Sigmoid colon (tissue), 6 donors: ENCODE measurements at regions not wholly inside any gene's neighbourhood (a gene's known extent, or its start where the extent isn't known, plus 50 kb on each side); places are given as distances from the start of the nearest gene placed in this dataset.

Experiments used
- DNase-seq: peaks from one replicate; pipeline ENCODE4 v3.0.0-alpha.2; 2019
- H3K27ac ChIP-seq, 4 donors: fragments of 200-600 bp; sonication (generic); one replicate each; pipeline ENCODE4 v1.5.1; 2016 to 2019; ENCODE audit warnings: mild to moderate bottlenecking in 1 of 4
- H3K27me3 ChIP-seq, 3 donors: fragments of 200-600 bp; sonication (generic); one replicate each; pipeline ENCODE4 v1.5.1; 2019; ENCODE audit warnings: mild to moderate bottlenecking in 1 of 3
- H3K36me3 ChIP-seq, 4 donors: fragments of 200-600 bp; sonication (generic); one replicate each; pipeline ENCODE4 v1.5.1; 2016 to 2019
- H3K4me1 ChIP-seq, 4 donors: fragments of 200-600 bp; sonication (generic); one replicate each; pipeline ENCODE4 v1.5.1; 2017 to 2019
- H3K4me3 ChIP-seq, 4 donors: fragments of 200-600 bp; sonication (generic); one replicate each; pipeline ENCODE4 v1.5.1; 2017 to 2019; ENCODE audit warnings: mild to moderate bottlenecking in 2 of 4, moderate library complexity in 1 of 4
- H3K9me3 ChIP-seq, 4 donors: fragments of 200-600 bp in 3 of 4; sonication (generic) in 3 of 4; one replicate each; pipeline versions ENCODE4 v1.5.1 to v1.6.1; 2013 to 2019
- CTCF ChIP-seq, 4 experiments: fragments of 450-650 bp in 3 of 4; fragments of 200-600 bp in 1 of 4; IDR thresholded peaks; one replicate each; pipeline ENCODE4 v1.5.1; 2016 to 2019; ENCODE audit warnings: antibody characterized with exemption in 4 of 4, mild to moderate bottlenecking in 3 of 4, moderate library complexity in 2 of 4
- EP300 ChIP-seq, 4 donors: sonication (generic); formaldehyde crosslinking; IDR thresholded peaks; one replicate each; pipeline ENCODE4 v1.6.1; 2017; ENCODE audit warnings: antibody characterized with exemption in 4 of 4
- POLR2A ChIP-seq, 2 donors: fragments of 450-650 bp; IDR thresholded peaks; one replicate each; pipeline ENCODE4 v1.6.1; 2016; ENCODE audit warnings: antibody characterized with exemption in 2 of 2, mild to moderate bottlenecking in 2 of 2, moderate library complexity in 2 of 2
- POLR2AphosphoS5 ChIP-seq, 4 donors: sonication (generic); formaldehyde crosslinking; IDR thresholded peaks; one replicate each; pipeline ENCODE4 v1.6.1; 2017; ENCODE audit warnings: antibody characterized with exemption in 4 of 4
- WGBS, 2 donors: extraction: QIAGEN DNeasy Blood & Tissue Kit; methylation state at CpG; one replicate each; pipeline ENCODE4 v1.1.7; 2013; 5-methylcytosine and 5-hydroxymethylcytosine counted together
- intact Hi-C: fragments of 100-400 bp; cut with DNase I; formaldehyde crosslinking; loops from one replicate; pipeline ENCODE4 v1.15.1; 2023
- donor health status: healthy with polysubstance abuse.
- donor health status: healthy.

DNA sequence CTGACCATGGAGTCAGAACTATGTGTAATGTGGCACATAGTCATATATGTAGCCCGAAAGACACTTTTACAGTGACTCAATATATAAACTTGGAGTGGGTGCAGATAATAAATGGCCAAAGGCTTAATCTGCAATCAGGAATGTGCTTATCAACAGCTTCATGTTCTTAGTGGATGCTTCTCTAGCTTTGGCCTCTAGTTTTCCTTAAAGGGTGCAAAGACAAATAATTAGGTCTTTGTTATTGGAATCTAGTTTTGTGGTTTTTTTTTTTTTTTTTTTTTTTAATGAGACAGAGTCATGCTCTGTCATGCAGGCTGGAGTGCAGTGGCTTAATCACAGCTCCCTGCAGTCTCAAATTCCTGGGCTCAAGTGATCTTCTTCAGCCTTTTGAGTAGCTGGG is 625.6 kb downstream of the EPHA4 start:
- H3K4me1 ChIP-seq, result no peaks in the 10 kb centered on the region
- intact Hi-C loops, result no loop called here
- no peaks in the 10 kb centered on the region for H3K27me3 ChIP-seq
- H3K36me3 ChIP-seq, result no peaks in the 10 kb centered on the region
- H3K4me3 ChIP-seq, result no peak overlapping the region
- H3K27ac ChIP-seq, result no peak overlapping the region
- WGBS, 2 donors, result 81 to 84% methylated on average over 1 of the region's 1 CpG
- no peak for DNase-seq
- no peaks in the 10 kb centered on the region for H3K9me3 ChIP-seq
- TF ChIP-seq EP300 (IDR thresholded peaks at IDR 0.05) (no peak), POLR2A (IDR thresholded peaks at IDR 0.05) (no peak), POLR2AphosphoS5 (IDR thresholded peaks at IDR 0.05) (no peak), CTCF (IDR thresholded peaks at IDR 0.05) (no peak)

GRCh38 chr2:220948579-220948978 is 623.5 kb downstream of the EPHA4 start:
- Histone ChIP-seq H3K4me1 (no peaks in the 10 kb centered on the region), H3K36me3 (no peaks in the 10 kb centered on the region), H3K9me3 (no peaks in the 10 kb centered on the region), H3K4me3 (no peak overlapping the region), H3K27ac (no peak overlapping the region), H3K27me3 (no peaks in the 10 kb centered on the region)
- intact Hi-C loops, result no loop called here
- DNase-seq, result no peak
- WGBS, 2 donors, result 73 to 84% methylated on average over 4 of the region's 4 CpGs
- no peak for TF ChIP-seq CTCF (IDR thresholded peaks at IDR 0.05)
- no peak for TF ChIP-seq EP300 (IDR thresholded peaks at IDR 0.05)
- TF ChIP-seq POLR2A (IDR thresholded peaks at IDR 0.05), result no peak
- no peak for TF ChIP-seq POLR2AphosphoS5 (IDR thresholded peaks at IDR 0.05)

GRCh38 chr2:220949466-220949865 is 622.6 kb downstream of the EPHA4 start:
- 84% methylated on average over 3 of the region's 3 CpGs for WGBS, 2 donors
- Histone ChIP-seq H3K4me1 (no peaks in the 10 kb centered on the region), H3K27me3 (no peaks in the 10 kb centered on the region), H3K27ac (no peak overlapping the region), H3K36me3 (no peaks in the 10 kb centered on the region), H3K9me3 (no peaks in the 10 kb centered on the region), H3K4me3 (no peak overlapping the region)
- TF ChIP-seq POLR2A (IDR thresholded peaks at IDR 0.05) (no peak), CTCF (IDR thresholded peaks at IDR 0.05) (no peak), EP300 (IDR thresholded peaks at IDR 0.05) (no peak), POLR2AphosphoS5 (IDR thresholded peaks at IDR 0.05) (no peak)
- intact Hi-C loops, result no loop called here
- no peak for DNase-seq

DNA sequence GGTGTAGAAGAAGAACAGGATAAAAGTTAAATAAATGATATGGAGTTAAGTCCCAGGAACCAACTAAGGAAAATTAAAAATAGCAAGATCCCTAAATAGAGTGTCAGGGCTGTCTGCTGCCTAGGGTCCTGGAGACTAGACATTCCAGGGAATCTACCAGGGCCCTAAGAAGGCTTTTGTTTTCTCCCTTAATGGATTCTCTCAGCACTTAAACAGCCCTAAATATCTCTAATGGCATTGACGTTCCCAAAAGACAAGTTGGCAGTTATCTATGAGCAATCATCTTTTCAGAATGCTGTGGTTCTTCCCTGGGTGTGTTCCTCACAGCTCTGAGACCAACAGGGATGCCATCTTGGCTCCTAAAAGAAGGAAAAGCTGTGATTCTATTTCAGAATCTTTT is 616.3 kb downstream of the EPHA4 start:
- intact Hi-C loops, result no loop called here
- no peak overlapping the region for H3K27ac ChIP-seq
- no peak overlapping the region for H3K4me3 ChIP-seq
- H3K36me3 ChIP-seq, result no peaks in the 10 kb centered on the region
- TF ChIP-seq CTCF (IDR thresholded peaks at IDR 0.05) (no peak), POLR2AphosphoS5 (IDR thresholded peaks at IDR 0.05) (no peak), EP300 (IDR thresholded peaks at IDR 0.05) (no peak), POLR2A (IDR thresholded peaks at IDR 0.05) (no peak)
- 44 to 59% methylated on average over 1 of the region's 1 CpG for WGBS, 2 donors
- no peak for DNase-seq
- peaks cover 0 to 7% (median 6%) of the 10 kb centered on the region in 4 donors for H3K4me1 ChIP-seq
- no peaks in the 10 kb centered on the region for H3K9me3 ChIP-seq
- no peaks in the 10 kb centered on the region for H3K27me3 ChIP-seq

GRCh38 chr2:220956429-220956828 is 615.7 kb downstream of the EPHA4 start:
- H3K36me3 ChIP-seq, result no peaks in the 10 kb centered on the region
- H3K9me3 ChIP-seq, result no peaks in the 10 kb centered on the region
- peaks cover 0 to 7% (median 6%) of the 10 kb centered on the region in 4 donors for H3K4me1 ChIP-seq
- H3K4me3 ChIP-seq, result no peak overlapping the region
- no peak overlapping the region for H3K27ac ChIP-seq
- intact Hi-C loops, result no loop called here
- no peak for DNase-seq
- 78 to 85% methylated on average over 2 of the region's 2 CpGs for WGBS, 2 donors
- TF ChIP-seq POLR2AphosphoS5 (IDR thresholded peaks at IDR 0.05), result no peak
- TF ChIP-seq POLR2A (IDR thresholded peaks at IDR 0.05), result no peak
- TF ChIP-seq EP300 (IDR thresholded peaks at IDR 0.05), result no peak
- TF ChIP-seq CTCF (IDR thresholded peaks at IDR 0.05), result no peak
- H3K27me3 ChIP-seq, result no peaks in the 10 kb centered on the region
